Activated CD4-positive, alpha-beta T cell treated with anti-CD3 and anti-CD28 coated beads, Interleukin-2, Interleukin-4, amounts not matched to agents 100 ng/mL and 50 ng/mL, durations not matched to agents 16 hours and 8 hours (primary cell): ENCODE measurements at regions not wholly inside any gene's neighbourhood (a gene's known extent, or its start where the extent isn't known, plus 50 kb on each side); places are given as distances from the start of the nearest gene placed in this dataset.
"Not testable (repeated sequence)": the region's sequence is repeated elsewhere in the genome, so short reads cannot be mapped to it uniquely, and the experiment has no call there.

Experiments
- DNase-seq: peaks from one replicate; pipeline ENCODE4 v3.0.0-alpha.2; 2020; ENCODE audit warnings: low spot score

DNA sequence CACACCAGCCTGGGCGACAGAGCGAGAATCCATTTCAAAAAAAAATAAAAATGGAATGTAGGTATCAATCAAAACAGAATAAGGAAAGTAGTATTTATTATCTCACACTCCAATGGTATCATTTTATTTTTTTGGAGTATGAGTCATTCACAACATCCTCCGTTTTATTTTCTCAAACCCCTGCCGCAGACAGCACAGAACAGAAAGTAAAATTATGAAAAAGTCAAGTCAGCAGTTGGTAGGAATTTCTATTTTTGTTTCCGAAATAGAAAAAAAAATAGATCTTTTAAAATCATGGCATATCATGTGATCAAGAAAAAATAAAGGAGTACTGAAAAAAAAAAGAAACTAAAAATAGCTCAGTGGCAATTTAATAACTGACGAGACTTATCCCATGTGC, 490.7 kb upstream of the TENM3 start:
- no peak for DNase-seq

DNA sequence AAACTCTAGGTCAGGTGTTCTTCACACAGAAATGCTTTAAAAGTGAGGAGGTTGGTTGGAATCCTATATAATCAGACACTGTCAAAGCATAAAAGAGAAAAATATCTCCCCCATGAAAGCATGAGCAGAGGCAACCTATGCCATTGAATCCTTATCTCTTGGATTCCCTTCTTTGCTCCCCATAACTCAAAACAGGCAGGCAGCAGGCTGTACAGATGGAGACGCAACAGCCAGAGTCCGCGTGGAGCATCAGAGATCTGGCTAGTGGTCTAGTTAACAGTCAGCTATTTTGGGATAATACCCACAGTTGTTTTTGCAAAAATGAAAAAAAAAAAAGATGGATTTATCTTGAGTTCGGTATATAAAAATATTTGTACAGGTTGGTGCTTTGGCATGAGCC, 490.0 kb upstream of the TENM3 start:
- no peak for DNase-seq

DNA sequence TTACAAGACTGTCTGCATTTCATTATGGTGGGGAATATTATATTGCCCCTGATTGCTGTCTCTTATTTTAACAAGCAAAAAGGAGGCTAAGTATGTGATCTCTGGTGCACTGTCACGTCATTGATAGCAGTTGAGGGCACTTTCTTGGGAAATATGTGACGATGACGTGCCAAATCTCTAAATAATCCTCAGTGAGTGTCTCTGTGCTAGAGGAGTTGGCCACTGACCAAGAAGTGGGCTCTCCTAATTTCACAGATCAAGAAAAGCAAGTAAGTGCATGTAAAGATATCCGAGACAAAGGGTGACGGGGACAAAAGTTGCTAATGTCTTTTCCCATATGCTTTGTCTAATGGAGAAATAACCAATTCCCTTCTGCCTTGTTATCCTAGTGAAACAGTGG, 487.4 kb upstream of the TENM3 start:
- no peak for DNase-seq

DNA sequence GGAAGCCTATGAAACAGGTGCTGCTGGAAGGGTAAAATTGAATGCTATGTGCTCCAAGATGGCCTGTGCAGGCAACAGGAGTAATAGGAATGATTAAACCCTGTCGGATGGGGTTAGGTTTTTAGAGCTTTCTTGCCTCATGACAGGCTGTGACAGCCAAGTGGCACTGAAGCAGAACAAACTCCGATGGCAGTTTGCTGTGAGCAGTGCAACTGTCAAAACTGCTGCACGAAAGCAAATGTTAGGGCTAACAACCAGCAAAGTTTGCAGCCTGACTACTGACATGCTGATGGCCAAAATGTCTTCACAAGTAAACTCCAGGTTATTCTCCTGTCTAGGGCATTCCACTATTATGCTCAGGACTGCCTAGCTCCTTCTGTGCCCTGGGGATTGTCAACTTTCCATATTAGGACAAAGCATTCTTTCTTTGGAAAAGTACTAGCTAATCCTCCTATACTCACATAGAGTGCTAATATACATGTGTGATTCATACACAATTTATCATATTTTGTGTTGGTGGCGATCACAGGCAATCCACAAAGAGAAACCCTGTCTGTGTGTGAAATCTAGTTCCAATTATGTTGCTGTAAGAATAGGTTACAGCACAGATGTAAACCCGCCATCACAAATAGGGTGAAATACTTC, 486.6 kb upstream of the TENM3 start:
- no peak for DNase-seq

DNA sequence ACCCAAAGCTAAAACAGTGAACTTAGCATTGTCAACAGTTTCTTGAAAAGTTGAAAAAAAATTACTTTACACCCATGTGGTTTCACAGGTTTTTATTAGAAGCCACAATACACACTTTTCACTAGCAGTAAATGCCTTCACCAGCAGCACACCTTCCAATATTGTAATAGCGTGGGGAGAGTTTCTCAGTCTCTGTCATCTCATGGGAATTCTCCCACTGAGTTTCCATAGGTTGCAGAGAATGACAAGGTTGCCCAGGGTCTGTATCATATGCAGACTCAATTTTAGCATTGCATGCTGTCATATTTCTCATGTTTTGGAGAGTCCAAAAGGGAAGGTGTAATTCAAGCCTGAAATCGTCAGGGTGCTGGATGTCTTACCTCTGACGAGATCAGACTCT, 486.1 kb upstream of the TENM3 start:
- no peak for DNase-seq

DNA sequence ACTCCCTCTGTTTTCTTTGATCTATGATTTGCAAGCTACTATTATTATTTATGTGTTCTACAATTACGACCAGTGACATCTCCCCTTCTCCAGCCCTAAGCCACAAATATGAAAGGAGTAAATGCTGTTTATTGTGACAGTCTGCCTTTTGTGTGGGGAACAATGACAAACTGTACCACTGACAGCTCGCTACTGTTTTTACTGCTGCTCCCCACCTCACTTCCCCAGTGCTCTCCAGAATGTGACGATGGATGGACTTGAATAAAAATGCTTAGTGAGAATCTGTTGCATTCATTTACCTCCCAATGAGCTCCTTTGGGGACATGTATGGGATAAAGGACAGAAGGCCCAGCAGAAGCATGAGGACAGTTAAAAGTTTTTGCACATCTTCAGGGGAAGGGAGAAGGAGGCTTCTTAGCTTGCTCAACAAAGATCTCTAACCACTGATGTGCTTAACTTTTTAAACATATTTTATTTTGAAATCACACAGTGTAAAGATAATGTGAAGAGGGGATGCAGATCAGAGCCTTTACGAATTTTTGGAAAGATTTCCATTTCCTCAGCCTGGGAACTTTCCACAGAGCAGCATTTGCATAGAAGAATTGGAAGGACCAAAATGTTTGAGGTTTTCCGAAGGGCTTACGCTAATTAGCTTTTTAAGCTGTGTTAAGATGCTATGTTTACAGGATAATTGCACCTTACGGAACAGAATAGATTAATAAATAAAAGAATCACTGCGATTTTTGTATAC, 485.1 kb upstream of the TENM3 start:
- DNase-seq, result no peak

DNA sequence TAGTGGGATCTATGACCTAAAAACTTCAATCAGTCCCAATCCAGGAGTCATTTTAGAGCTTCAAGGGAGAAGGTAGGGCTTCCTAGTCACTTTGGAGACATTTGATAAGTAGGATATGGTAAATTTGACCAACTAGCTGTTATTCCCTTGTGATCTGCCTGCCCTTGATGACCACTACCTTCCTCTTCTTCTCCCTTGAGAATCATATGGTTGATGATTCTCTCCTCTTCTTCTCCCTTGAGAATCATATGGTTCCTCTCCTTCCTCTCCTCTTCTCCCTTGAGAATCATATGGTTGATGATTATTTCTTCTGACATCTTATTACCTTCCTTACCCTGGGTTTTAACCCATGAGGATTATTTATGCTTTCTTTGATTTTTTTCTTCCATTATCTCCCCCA, 482.6 kb upstream of the TENM3 start:
- no peak for DNase-seq

DNA sequence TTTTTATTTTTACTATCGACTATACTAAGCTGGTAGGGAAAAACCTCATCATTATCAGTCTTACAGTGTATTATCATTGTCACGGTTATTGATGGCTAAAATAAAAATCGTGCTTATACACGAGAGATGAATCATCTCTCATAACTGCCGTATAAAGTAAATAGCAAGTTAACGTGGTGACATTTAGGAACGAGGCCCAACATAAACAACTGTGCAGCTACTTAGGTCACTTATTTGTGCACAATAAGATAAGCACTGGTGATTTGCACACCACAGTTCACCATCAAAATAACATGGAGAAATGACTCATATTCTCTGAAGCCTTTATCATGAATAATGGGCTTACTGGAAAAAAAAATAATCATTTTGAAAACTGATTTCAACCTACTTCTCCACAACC, 482.0 kb upstream of the TENM3 start:
- no peak for DNase-seq

DNA sequence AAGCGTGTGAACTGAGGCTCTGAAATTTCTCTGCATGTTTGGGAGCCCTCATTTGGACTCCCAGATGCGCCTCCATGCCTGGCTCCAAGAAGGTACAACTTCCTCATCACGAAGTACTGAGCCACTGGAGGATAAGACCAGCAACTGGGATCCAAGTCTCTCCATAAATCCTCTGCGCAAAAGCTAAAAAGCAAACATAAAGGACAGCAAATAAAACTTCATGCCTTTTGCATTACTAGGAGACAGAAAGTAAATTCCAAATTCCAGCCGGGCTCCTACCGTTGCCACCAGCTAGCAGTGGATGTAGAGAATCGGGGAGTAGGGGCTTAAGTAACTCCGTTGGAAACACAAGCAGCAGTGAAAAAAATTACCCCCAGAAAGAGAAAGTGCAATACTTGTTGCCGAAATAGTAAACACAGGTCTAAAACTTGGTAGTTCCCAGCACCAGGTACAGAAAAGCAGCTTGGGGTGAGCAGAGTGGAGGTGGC, 477.1 kb upstream of the TENM3 start:
- DNase-seq, result no peak

DNA sequence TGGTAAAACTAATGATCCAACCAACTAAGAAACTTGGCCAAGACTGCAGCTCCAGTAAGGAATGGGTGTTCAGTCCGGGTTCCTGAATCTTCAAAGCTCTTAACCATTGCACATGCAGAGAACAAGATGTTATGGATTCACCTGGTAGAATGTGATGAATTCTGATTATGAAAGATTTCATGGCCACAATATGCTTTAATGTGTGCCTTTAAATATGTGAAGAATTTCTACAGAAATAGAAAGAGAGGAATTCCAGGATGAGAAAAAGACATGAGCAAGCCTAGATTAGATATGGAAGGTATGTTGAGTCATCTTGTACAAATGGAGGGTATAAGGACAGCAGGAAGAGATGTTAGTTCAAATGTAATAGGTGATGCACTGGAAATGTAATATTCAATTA, 472.2 kb upstream of the TENM3 start:
- no peak for DNase-seq

DNA sequence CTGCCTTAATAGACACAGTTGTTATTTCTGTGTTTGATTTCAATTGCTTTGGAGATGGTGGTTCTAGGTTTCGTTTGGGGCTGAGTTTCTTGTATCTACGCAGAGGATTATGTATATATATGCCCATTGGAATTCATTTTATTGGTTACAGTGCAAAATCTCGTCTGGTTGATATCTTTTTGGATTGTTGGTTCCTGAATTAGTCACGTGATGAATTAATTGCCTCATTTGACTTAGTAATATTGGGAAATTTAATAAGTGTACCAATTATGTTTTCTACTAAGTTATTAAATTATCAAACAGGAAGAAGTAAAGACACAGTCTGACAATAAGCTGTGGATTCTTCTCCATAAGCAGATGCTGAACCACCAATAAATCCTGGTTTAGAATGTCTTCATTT, 467.9 kb upstream of the TENM3 start:
- no peak for DNase-seq

DNA sequence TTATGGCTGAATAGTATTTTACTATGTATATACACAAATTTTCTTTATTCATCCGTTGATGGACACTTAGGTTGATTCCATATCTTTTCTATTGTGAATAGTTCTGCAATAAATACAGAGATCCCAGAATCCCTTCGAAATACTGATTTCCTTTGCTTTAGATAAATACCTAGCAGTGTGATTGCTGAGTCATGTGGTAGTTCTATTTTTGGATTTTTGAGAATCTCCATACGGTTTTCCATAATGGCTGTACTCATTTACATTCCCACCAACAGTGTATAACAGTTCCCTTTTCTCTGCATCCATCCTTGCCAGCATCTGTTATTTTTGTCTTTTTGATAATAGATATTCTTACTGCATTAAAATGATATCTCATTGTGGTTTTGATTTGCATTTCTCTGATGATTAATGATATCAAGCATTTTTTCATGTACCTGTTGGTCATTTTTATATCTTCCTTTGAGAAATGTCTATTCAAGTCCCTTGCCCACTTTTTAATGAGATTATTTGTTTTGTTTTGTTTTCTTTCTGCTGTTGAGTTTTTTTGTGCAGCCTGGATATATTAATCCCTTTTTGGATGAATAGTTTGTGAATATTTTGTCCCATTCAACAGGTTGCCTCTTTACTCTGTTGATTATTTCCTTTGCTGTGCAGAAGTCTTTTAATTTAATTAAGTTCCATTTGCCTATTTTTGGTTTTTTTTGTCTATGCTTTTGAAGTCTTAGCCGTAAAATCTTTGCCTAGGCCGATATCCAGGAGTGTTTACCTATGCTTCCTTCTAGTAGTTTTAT, 466.7 kb upstream of the TENM3 start:
- DNase-seq, result no peak

DNA sequence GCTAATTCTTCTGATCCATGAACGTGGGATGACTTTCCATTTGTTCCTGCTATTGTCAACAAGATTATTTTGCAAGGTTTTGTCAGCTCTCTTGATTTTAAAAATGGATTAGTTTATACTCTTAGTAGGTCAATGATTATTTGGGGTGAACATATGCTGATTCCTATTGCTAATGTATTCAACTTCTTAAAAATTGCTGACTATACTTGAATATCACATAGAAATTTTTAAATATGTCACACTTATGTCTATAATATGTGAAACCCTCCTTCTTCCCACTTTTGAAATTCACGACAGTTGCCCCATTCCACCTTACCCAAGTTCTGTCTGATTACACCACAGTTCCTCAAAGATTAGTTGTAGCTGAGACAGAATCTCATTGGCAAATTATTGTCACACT, 465.7 kb upstream of the TENM3 start:
- DNase-seq, result no peak

DNA sequence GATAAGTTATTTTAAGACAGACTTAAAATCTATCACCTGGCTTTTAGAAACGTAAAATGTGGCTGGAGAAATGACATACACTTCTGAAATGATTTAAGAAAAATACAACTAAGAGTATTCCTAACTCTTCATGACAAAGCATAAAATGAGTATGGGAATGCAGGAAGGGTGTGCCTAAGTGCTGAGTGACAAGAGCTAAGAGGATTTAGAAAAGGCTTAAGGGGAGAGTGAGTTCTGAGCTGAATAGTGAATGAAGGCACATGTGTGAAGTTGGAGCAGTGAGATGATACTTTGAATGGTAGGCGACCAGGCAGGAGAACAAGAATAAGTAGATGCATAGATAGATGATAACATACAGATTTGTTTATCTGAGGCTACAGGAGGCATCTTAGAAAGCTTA, 458.3 kb upstream of the TENM3 start:
- DNase-seq, result no peak

DNA sequence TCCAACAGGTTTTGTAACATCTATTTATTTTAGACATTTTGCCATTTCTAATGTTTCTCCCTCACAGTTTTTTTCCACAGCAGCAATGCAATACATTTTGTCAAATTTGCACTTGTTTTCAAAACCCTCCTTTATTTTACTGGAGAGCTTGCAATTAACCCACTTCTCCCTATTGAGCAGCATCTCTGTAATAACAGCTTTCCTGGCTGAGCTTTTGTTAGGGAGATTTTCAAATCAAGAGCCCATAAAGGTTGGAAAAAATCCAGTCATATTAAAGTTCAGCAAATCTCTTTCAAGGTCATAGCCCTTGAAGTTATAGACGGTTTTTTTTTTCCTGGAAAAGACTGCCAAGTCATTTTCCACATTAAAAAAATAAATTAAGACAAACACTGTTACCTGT, 450.6 kb upstream of the TENM3 start:
- DNase-seq, result no peak

DNA sequence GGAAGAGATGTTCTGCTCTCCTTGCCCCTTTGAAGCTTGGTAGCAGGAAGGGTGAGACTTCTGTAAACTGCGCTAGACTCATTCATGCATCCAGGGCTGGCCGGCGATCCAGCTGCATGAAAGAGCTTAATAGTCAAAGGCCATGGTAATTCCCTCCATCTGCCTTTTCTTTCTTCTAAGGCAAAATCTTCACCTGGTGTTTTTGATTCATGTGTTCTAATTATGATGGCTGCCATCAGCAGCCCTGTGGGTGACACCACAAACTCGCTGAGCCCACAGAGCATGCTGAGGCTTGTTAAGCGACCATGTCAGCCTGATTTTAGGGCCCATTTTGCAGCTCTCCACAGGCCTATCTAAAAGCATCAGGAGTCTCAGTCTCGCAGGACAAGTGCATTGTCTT, 450.1 kb upstream of the TENM3 start:
- DNase-seq, result no peak

DNA sequence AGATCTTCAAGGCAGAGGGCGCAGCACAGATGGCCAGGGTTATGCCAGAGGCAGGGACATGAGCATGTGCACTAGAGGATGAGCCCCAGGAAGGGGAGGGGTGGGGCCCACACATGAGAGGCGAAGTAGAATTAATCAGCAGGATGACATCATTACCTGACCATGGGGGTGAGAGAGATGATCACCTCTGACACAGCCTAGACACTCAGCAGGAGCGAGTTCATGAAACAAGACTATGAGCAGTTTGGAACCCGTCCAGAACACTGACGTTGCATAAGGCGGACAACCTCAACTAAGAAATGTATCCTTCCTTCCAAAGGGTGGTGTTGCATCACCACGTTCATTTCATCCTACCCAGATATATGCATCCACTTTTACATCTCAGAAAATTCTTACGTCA, 446.7 kb upstream of the TENM3 start:
- no peak for DNase-seq

DNA sequence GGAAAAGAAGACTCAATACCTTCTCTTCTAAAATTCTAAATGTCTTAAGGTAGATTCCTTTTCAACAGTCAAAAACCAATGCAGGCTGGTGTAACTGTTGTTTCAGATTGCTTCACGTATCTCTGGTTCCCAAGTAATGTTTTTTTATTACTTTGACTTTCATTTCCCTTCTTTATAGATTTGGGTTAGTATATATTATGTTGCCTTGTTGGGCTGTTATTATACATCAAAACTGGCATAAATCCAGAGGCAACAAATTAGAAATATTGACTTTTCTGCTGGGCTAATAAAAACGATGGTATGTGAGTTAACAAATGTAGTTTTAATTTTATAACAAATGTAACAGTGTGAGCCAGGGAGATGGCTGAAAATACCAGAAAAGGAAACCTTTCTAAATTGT, 444.7 kb upstream of the TENM3 start:
- no peak for DNase-seq

DNA sequence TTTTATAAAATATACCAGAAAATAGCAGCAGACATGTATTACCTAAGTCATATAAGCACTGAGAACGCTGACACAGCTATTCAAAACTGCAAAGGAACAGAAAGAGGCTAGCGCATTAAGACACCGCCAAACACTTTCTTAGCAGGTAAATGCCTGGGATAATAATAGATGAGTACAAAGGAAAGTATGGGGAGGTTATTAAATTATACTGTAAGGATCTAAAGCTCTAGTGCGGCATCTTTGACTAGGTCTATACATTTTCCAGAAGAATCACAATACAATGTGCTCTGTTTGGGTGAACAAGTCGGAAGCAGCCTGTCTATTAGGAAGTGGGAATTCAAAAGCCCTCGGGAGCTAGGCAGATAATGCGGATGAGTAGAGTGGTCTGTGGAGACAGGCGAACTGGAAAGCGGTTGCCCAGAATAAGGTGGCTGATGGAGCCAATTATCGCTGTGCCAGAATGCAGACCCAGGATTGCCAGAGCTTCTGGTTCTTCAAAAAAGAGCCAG, 443.6 kb upstream of the TENM3 start:
- no peak for DNase-seq

DNA sequence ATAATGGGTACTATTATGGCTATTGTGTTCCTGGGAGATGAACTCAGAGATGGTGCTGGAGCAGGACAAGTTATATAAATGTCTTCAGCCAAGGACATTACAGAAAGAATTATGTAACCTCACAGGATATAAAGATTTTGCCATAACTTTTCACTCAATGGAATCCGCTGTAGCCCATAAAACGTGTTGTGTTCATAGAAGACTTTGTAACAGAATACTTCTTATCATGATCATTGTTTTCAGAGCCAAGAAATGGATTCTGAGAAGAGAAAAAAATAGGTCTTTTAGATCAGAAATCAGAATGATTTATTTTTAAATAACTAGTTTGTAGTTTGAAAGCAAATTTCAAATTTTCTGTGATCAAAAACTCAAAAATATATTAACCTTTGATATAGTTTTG, 441.0 kb upstream of the TENM3 start:
- no peak for DNase-seq

DNA sequence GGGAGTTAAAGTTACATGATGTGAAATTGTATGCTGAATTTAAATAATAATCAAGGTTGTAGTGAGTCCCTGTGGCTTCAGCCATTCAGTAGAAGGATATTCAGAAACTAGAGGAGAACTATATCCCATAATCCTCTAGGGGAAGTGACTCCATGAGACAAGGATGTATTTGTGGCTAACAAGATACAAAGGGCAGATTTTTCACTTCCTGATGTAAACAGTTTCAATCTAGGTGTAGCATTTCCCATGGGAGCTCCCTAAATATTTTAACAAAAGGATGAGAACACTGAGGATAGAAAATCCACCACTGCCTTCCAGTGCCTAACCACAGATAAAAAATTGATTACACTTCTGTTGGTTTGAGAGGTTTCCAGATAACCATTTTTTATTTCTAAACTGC, 435.4 kb upstream of the TENM3 start:
- DNase-seq, result no peak

DNA sequence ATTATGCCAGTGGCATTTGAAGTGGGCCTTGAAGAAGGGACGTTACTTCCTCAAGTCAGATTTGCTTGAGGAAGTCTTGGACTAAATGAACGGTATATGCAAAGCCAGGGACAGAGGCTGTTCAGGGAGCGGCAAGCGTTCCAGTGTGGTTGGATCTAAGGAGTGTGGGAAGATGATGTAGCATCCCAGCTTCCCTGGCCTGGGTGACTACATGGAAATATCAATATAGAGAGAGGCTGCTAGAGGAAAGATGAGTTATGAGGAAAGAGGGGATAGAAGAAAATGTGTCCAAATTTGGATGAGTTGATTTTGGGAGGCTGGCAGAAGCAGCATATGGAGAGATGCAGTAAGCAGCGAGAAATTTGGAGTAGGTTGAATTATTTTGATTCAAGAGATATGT, 432.5 kb upstream of the TENM3 start:
- no peak for DNase-seq

DNA sequence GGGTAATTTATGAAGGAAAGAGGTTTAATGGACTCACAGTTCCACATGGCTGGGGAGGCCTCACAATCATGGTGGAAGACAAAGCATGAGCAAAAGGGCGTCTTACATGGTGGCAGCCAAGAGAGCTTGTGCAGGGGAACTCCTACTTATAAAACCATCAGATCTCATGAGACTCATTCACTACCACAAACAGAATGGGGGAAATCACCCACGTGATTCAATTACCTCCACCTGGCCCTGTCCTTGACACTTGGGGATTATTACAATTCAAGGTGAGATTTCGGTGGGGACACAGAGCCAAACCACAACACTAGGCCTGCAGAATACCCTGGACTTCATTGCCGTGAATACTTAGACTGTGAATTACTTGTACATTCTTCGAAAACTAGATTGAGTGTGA, 431.7 kb upstream of the TENM3 start:
- not testable (repeated sequence) for DNase-seq
